Neural progenitor cell (in vitro differentiated cells): ENCODE measurements at regions not wholly inside any gene's neighbourhood (a gene's known extent, or its start where the extent isn't known, plus 50 kb on each side); places are given as distances from the start of the nearest gene placed in this dataset.

Experiments
- EZH2 ChIP-seq: fragments of 200-600 bp; sonication (generic); IDR thresholded peaks from 2 replicates; pipeline ENCODE4 v1.6.1; 2017; ENCODE audit warnings: antibody characterized with exemption, mild to moderate bottlenecking, moderate library complexity
- EZH2phosphoT487 ChIP-seq: fragments of 200-600 bp; sonication (generic); IDR thresholded peaks from 2 replicates; pipeline ENCODE4 v1.6.1; 2017; ENCODE audit warnings: antibody characterized with exemption
- TF ChIP-seq, protein P1 (sequence below): fragments of 200-600 bp; sonication (generic); IDR thresholded peaks from 2 replicates; pipeline ENCODE4 v1.5.1; 2017; ENCODE audit warnings: antibody characterized with exemption, mild to moderate bottlenecking

DNA sequence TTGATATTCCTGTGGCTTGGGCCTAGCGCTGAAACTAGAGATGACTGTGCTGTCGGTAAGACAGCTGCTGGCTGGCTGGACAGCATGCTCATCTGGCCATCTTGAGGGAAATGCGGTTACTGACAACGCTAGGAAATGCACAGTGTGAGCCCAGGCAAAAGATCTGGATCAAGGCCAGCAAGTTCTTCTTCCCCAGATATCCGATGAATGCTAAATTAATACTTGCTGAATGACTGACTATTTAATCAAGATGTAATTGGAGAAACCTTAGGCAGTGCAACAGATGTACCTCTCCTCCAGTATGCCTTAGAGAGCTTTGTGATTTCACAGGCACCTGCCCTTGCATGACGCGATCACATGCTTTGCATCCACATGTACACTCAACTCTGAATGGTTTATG lies 659.1 kb downstream of the EFNA5 start:
- TF ChIP-seq EZH2 (no peak), EZH2phosphoT487 (no peak)
- TF ChIP-seq, protein P1, sequence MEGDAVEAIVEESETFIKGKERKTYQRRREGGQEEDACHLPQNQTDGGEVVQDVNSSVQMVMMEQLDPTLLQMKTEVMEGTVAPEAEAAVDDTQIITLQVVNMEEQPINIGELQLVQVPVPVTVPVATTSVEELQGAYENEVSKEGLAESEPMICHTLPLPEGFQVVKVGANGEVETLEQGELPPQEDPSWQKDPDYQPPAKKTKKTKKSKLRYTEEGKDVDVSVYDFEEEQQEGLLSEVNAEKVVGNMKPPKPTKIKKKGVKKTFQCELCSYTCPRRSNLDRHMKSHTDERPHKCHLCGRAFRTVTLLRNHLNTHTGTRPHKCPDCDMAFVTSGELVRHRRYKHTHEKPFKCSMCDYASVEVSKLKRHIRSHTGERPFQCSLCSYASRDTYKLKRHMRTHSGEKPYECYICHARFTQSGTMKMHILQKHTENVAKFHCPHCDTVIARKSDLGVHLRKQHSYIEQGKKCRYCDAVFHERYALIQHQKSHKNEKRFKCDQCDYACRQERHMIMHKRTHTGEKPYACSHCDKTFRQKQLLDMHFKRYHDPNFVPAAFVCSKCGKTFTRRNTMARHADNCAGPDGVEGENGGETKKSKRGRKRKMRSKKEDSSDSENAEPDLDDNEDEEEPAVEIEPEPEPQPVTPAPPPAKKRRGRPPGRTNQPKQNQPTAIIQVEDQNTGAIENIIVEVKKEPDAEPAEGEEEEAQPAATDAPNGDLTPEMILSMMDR = no peak
